ENCODE measurements at regions not wholly inside any gene's neighbourhood (a gene's known extent, or its start where the extent isn't known, plus 50 kb on each side); places are given as distances from the start of the nearest gene placed in this dataset.

GRCh38 chr15:70530906-70531305, 232.5 kb downstream of the UACA start:
- Histone ChIP-seq H3K9me3 (replicated peaks) (no peaks in the 10 kb centered on the region), H3K27ac (replicated peaks) (no peak overlapping the region), H3K4me3 (no peak overlapping the region), H3K36me3 (no peaks in the 10 kb centered on the region), H3K4me1 (no peaks in the 10 kb centered on the region), H3K27me3 (ENCODE audit: low read depth) (peaks cover 33% of the 10 kb centered on the region)
- DNase-seq: no peak
- intact Hi-C loops (cut with micrococcal nuclease): no loop called here
- TF ChIP-seq CTCF (IDR thresholded peaks at IDR 0.05; ENCODE audit: borderline replicate concordance): no peak

GRCh38 chr15:70530503-70530902, 232.9 kb downstream of the UACA start:
- no peak for TF ChIP-seq CTCF (IDR thresholded peaks at IDR 0.05; ENCODE audit: borderline replicate concordance)
- Histone ChIP-seq H3K36me3 (no peaks in the 10 kb centered on the region), H3K27me3 (ENCODE audit: low read depth) (peaks cover 33% of the 10 kb centered on the region), H3K4me1 (no peaks in the 10 kb centered on the region), H3K9me3 (replicated peaks) (no peaks in the 10 kb centered on the region), H3K27ac (replicated peaks) (no peak overlapping the region), H3K4me3 (no peak overlapping the region)
- no peak for DNase-seq
- intact Hi-C loops (cut with micrococcal nuclease): no loop called here

- intact Hi-C loops (cut with micrococcal nuclease): no loop called here
- H3K27me3 ChIP-seq (ENCODE audit: low read depth): peaks cover 30% of the 10 kb centered on the region
- H3K9me3 ChIP-seq (replicated peaks): no peaks in the 10 kb centered on the region
- no peak overlapping the region for H3K27ac ChIP-seq (replicated peaks)
- TF ChIP-seq CTCF (IDR thresholded peaks at IDR 0.05; ENCODE audit: borderline replicate concordance): no peak
- peak; percentile 29 for DNase-seq
- no peaks in the 10 kb centered on the region for H3K36me3 ChIP-seq
- H3K4me3 ChIP-seq: no peak overlapping the region
- H3K4me1 ChIP-seq: no peaks in the 10 kb centered on the region
These were observed 233.3 kb downstream of the UACA start for GRCh38 chr15:70530017-70530499.

GRCh38 chr15:70528816-70529215, 234.5 kb downstream of the UACA start:
- Histone ChIP-seq H3K27ac (replicated peaks) (no peak overlapping the region), H3K27me3 (ENCODE audit: low read depth) (peaks cover 27% of the 10 kb centered on the region), H3K36me3 (no peaks in the 10 kb centered on the region), H3K4me3 (no peak overlapping the region), H3K4me1 (no peaks in the 10 kb centered on the region), H3K9me3 (replicated peaks) (no peaks in the 10 kb centered on the region)
- TF ChIP-seq CTCF (IDR thresholded peaks at IDR 0.05; ENCODE audit: borderline replicate concordance): no peak
- intact Hi-C loops (cut with micrococcal nuclease): no loop called here
- DNase-seq: no peak

GRCh38 chr15:70528270-70528706, 235.1 kb downstream of the UACA start:
- H3K4me1 ChIP-seq: no peaks in the 10 kb centered on the region
- DNase-seq: no peak
- no peak overlapping the region for H3K4me3 ChIP-seq
- H3K36me3 ChIP-seq: no peaks in the 10 kb centered on the region
- no peak for TF ChIP-seq CTCF (IDR thresholded peaks at IDR 0.05; ENCODE audit: borderline replicate concordance)
- H3K27ac ChIP-seq (replicated peaks): no peak overlapping the region
- H3K9me3 ChIP-seq (replicated peaks): no peaks in the 10 kb centered on the region
- intact Hi-C loops (cut with micrococcal nuclease): no loop called here
- peaks cover 23% of the 10 kb centered on the region for H3K27me3 ChIP-seq (ENCODE audit: low read depth)

GRCh38 chr15:70526974-70527325, 236.4 kb downstream of the UACA start:
- Histone ChIP-seq H3K4me1 (no peaks in the 10 kb centered on the region), H3K36me3 (no peaks in the 10 kb centered on the region), H3K27me3 (ENCODE audit: low read depth) (peaks cover 12% of the 10 kb centered on the region), H3K4me3 (peak overlapping the region; percentile 9), H3K9me3 (replicated peaks) (no peaks in the 10 kb centered on the region), H3K27ac (replicated peaks) (no peak overlapping the region)
- intact Hi-C loops (cut with micrococcal nuclease): no loop called here
- no peak for TF ChIP-seq CTCF (IDR thresholded peaks at IDR 0.05; ENCODE audit: borderline replicate concordance)
- DNase-seq: no peak

Measured in left ventricle myocardium inferior (tissue), 1 donor.